VCaP (cell line): ENCODE measurements at regions not wholly inside any gene's neighbourhood (a gene's known extent, or its start where the extent isn't known, plus 50 kb on each side); places are given as distances from the start of the nearest gene placed in this dataset.

Experiments used
- H3K27ac ChIP-seq: fragments of 450-650 bp; 2 replicates; pipeline ENCODE4 v1.5.1; 2017
- CTCF ChIP-seq: fragments of 450-650 bp; conservative IDR thresholded peaks from 2 replicates; pipeline ENCODE4 v1.5.1; 2017; ENCODE audit warnings: mild to moderate bottlenecking, moderate library complexity

GRCh38 chr6:14348389-14348788 lies 230.8 kb downstream of the CD83 start:
- no peak overlapping the region for H3K27ac ChIP-seq
- no peak for TF ChIP-seq CTCF

- H3K27ac ChIP-seq = no peak overlapping the region
- no peak for TF ChIP-seq CTCF
Measured at GRCh38 chr6:14349507-14349906, 231.9 kb downstream of the CD83 start.

- H3K27ac ChIP-seq = no peak overlapping the region
- TF ChIP-seq CTCF = no peak
Measured at GRCh38 chr6:14350210-14350609, 232.6 kb downstream of the CD83 start.

GRCh38 chr6:14353281-14353680 lies 235.7 kb downstream of the CD83 start:
- TF ChIP-seq CTCF = no peak
- no peak overlapping the region for H3K27ac ChIP-seq

- no peak for TF ChIP-seq CTCF
- H3K27ac ChIP-seq = no peak overlapping the region
Measured at GRCh38 chr6:14353798-14354197, 236.2 kb downstream of the CD83 start.

DNA sequence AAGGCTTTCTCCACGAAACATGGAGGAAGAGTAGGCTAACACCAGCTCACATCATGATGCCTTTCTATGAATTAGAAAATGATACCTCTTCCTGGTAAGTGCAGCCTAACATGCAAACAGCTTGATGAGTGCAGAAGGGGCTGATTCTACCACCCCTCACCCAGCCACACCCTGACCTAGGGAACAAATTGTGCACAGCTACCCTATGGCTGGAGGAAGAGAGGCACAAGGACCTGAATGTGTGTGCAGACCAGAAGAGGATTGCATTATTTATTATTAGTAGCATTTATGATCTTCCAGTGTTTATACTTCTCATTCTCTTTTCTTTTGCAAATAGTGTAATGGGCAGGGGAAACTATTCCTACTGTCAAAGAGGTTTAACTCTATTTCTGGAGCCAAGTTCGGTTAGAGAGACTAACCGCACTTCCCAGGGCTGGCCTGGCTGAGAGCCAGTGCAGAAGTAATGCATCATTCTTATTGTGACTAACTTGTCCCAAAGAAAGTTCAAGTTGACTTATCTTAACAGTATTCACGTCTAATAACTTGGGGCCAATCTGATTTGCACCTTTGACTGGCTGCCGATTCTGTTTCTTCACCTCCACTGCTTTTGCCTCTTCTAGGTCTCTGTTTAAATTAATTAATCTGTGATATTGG lies 237.5 kb downstream of the CD83 start:
- no peak for TF ChIP-seq CTCF

GRCh38 chr6:14359438-14359837 lies 241.9 kb downstream of the CD83 start:
- H3K27ac ChIP-seq = no peak overlapping the region
- no peak for TF ChIP-seq CTCF

More for the DNA sequence above, 237.5 kb downstream of the CD83 start:
- no peak overlapping the region for H3K27ac ChIP-seq
